ENCODE measurements at regions not wholly inside any gene's neighbourhood (a gene's known extent, or its start where the extent isn't known, plus 50 kb on each side); places are given as distances from the start of the nearest gene placed in this dataset.

DNA sequence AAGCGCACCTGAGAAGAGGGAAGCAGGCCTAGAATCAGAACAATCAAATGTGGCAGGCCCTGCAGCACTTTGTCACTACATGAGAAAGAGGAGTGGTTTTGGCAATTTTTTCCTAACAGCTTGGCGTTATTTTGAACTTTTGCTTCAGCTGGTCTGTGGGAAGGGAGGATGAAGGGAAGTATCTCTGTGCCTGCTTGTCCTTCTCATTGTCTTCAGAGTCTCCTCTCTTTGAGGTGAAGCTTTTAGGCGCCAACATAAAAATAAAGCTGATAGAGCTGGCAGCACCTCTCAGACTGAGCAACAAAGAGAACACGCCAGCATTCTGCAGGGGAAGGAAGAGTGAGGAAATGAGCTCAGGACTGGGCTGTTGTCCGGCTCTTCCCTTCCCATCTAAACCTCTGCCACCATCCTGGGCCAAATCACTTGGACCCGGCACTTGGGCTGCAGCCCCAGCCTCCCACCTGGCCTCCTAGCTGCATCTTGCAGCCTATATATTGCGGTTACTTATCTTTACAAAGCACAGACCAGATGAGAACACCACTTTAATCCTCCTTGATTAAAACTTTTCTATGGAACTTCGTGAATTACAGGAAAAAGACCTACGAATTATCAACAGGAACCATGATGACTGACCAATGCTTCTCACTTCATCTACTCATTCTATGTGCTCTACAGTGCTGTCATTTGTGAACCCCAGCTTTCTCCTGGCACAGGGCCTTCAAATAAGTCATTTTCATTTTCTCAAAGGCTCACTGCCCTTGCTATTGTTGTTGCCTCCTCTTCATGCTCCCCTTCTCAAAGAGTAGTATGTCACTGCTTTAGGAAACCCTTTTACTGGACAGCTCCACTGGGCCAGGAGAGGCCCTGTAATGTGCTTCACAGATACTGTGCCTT lies 476.4 kb upstream of the HS3ST1 start:
- TF ChIP-seq CTCF (IDR thresholded peaks at IDR 0.05) (no peak), POLR2A (IDR thresholded peaks at IDR 0.05) (no peak)
